Stomach (tissue), 4 donors: ENCODE measurements at regions not wholly inside any gene's neighbourhood (a gene's known extent, or its start where the extent isn't known, plus 50 kb on each side); places are given as distances from the start of the nearest gene placed in this dataset.

Experiments
- POLR2A ChIP-seq, 4 donors: fragments of 450-650 bp; IDR thresholded peaks; one replicate each; pipeline ENCODE4 v1.6.1; 2016; ENCODE audit warnings: antibody characterized with exemption in 4 of 4, control low read depth in 2 of 4, mild to moderate bottlenecking in 1 of 4, moderate library complexity in 1 of 4
- POLR2AphosphoS5 ChIP-seq, 3 donors: sonication (generic); formaldehyde crosslinking; IDR thresholded peaks; one replicate each; pipeline ENCODE4 v1.6.1; 2016; ENCODE audit warnings: antibody characterized with exemption in 3 of 3

GRCh38 chr4:152126238-152126637, 365.4 kb upstream of the GATB start:
- no peak for TF ChIP-seq POLR2A (IDR thresholded peaks at IDR 0.05)
- no peak for TF ChIP-seq POLR2AphosphoS5 (IDR thresholded peaks at IDR 0.05)
